CD4-positive, alpha-beta T cell (primary cell): ENCODE measurements at regions not wholly inside any gene's neighbourhood (a gene's known extent, or its start where the extent isn't known, plus 50 kb on each side); places are given as distances from the start of the nearest gene placed in this dataset.

Experiments
- ATAC-seq: fragments of 200-7000 bp; cut with Tn5 transposase; one replicate; pipeline ENCODE4 v1.10.0; 2022; ENCODE audit warnings: mild to moderate bottlenecking; ENCODE audit not compliant: poor library complexity
- CTCF ChIA-PET: fragments of 350-600 bp; sonication (Branson Sonifier 250); formaldehyde crosslinking; loops from one replicate; lab custom pipeline; 2021; ENCODE audit warnings: antibody characterized with exemption, inconsistent platforms; lab: Charles Lee
- POLR2A ChIA-PET: fragments of 350-600 bp; sonication (Branson Sonifier 250); formaldehyde crosslinking; loops from one replicate; lab custom pipeline; 2021; ENCODE audit warnings: antibody characterized with exemption, inconsistent platforms; lab: Charles Lee
- DNase-seq, 14 experiments: peaks; one replicate each; pipeline ENCODE4 v3.0.0-alpha.2; 2013 to 2020; ENCODE audit warnings: mixed read lengths in 2 of 14
- H3K27ac ChIP-seq, 2 donors: one replicate each; pipeline versions ENCODE4 v1.5.1 to v1.7.0; 2013; ENCODE audit warnings: low read length in 2 of 2, low read depth in 1 of 2, mild to moderate bottlenecking in 1 of 2
- H3K27me3 ChIP-seq, 2 experiments: 1 replicate in 1 of 2; 2 replicates in 1 of 2; pipeline versions ENCODE4 v1.6.1 to v1.7.0; 2013; ENCODE audit warnings: low read length in 2 of 2, control low read depth in 1 of 2, mild to moderate bottlenecking in 1 of 2, moderate library complexity in 1 of 2; ENCODE audit not compliant: insufficient read depth in 2 of 2, control insufficient read depth in 1 of 2
- H3K36me3 ChIP-seq: one replicate; pipeline ENCODE4 v1.6.1; 2013; ENCODE audit warnings: low read length, control low read depth; ENCODE audit not compliant: insufficient read depth
- H3K4me1 ChIP-seq: one replicate; pipeline ENCODE4 v1.6.1; 2013; ENCODE audit warnings: low read length, control low read depth; ENCODE audit not compliant: insufficient read depth
- H3K4me3 ChIP-seq: one replicate; pipeline ENCODE4 v1.5.1; 2013; ENCODE audit warnings: mild to moderate bottlenecking, low read length, moderate library complexity
- H3K9me3 ChIP-seq, 2 experiments: 1 replicate in 1 of 2; 2 replicates in 1 of 2; pipeline versions ENCODE4 v1.6.1 to v1.7.0; 2013; ENCODE audit warnings: low read length in 2 of 2, mild to moderate bottlenecking in 2 of 2, control low read depth in 1 of 2, moderate library complexity in 1 of 2; ENCODE audit not compliant: control insufficient read depth in 1 of 2, insufficient read depth in 1 of 2
- H3K27ac Mint-ChIP-seq: one replicate; pipeline ENCODE4 v1.8.0; 2020; ENCODE audit warnings: mixed read lengths
- H3K27me3 Mint-ChIP-seq: one replicate; pipeline ENCODE4 v1.8.0; 2021; ENCODE audit warnings: mixed read lengths
- H3K36me3 Mint-ChIP-seq: one replicate; pipeline ENCODE4 v1.8.0; 2021; ENCODE audit warnings: low read depth, mixed read lengths
- H3K4me1 Mint-ChIP-seq: one replicate; pipeline ENCODE4 v1.8.0; 2021; ENCODE audit warnings: low read depth, mixed read lengths
- H3K4me3 Mint-ChIP-seq: one replicate; pipeline ENCODE4 v1.8.0; 2020; ENCODE audit warnings: mild to moderate bottlenecking, mixed read lengths
- H3K9me3 Mint-ChIP-seq: one replicate; pipeline ENCODE4 v1.8.0; 2020; ENCODE audit warnings: mixed read lengths
- intact Hi-C, 2 experiments: fragments of 100-400 bp; cut with DNase I in 1 of 2; cut with micrococcal nuclease in 1 of 2; formaldehyde crosslinking; loops; one replicate each; pipeline versions ENCODE4 v1.15.1 to v1.9.0; 2023 to 2025; cut with DNase I, micrococcal nuclease
- TF ChIP-seq, protein P1 (sequence below): fragments of 200-600 bp; IDR thresholded peaks from one replicate; pipeline ENCODE4 v1.8.0; 2022; ENCODE audit warnings: antibody characterized with exemption, mild to moderate bottlenecking

DNA sequence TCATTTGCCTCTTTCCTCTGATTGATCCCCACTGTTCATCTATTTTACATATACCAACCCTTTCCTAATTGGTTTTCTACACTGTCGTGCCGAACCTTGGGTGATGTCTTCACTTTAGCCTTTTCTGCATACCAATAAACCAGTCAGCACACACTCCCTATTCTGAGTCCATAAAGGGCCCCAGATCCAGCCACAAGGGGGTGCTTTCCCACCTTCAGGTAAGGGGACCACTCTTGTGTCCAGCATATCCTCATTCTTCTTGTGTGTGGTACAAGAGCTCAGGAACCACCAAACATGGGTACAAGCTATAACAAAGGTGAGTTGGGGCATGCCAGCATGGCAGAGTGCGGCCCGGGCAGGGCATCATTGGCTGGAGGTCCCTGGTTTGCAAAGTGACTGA is 859.8 kb downstream of the FSCB start:
- Histone ChIP-seq H3K4me1 (no peaks in the 10 kb centered on the region), H3K9me3 (peaks cover 4 to 12% of the 10 kb centered on the region in 2 experiments), H3K27ac (no peak overlapping the region), H3K27me3 (no peaks in the 10 kb centered on the region), H3K4me3 (no peak overlapping the region), H3K36me3 (no peaks in the 10 kb centered on the region)
- Mint-ChIP-seq H3K4me1 (no peaks in the 10 kb centered on the region), H3K9me3 (peaks cover 13% of the 10 kb centered on the region), H3K27ac (no peak overlapping the region), H3K36me3 (no peaks in the 10 kb centered on the region), H3K27me3 (no peaks in the 10 kb centered on the region), H3K4me3 (no peak overlapping the region)
- ATAC-seq = no peak
- TF ChIP-seq, protein P1, sequence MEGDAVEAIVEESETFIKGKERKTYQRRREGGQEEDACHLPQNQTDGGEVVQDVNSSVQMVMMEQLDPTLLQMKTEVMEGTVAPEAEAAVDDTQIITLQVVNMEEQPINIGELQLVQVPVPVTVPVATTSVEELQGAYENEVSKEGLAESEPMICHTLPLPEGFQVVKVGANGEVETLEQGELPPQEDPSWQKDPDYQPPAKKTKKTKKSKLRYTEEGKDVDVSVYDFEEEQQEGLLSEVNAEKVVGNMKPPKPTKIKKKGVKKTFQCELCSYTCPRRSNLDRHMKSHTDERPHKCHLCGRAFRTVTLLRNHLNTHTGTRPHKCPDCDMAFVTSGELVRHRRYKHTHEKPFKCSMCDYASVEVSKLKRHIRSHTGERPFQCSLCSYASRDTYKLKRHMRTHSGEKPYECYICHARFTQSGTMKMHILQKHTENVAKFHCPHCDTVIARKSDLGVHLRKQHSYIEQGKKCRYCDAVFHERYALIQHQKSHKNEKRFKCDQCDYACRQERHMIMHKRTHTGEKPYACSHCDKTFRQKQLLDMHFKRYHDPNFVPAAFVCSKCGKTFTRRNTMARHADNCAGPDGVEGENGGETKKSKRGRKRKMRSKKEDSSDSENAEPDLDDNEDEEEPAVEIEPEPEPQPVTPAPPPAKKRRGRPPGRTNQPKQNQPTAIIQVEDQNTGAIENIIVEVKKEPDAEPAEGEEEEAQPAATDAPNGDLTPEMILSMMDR = no peak
- CTCF ChIA-PET = no interaction called here
- POLR2A ChIA-PET = no interaction called here
- intact Hi-C loops = no loop called here
- no peak for DNase-seq

- intact Hi-C loops = no loop called here
Measured at GRCh38 chr14:43640718-43641267, 866.3 kb downstream of the FSCB start.

DNA sequence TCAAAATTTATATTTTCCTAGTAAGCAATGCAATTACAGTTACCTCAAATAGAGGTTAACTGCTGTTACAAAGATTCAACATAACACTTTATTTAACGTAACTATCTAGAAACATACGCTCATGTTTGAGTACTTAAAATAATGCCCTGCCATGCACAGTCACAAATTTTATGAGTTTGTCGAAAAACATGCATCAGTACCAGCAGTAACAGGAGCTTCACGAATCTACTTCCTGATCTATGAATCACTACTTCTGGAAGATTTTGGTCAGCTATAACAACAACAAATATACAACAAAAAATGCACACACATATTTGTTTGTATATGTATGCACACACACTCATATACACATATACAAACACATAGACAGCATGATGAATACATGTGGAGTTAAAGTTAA is 881.8 kb downstream of the FSCB start:
- no peak overlapping the region for H3K4me3 Mint-ChIP-seq
- ATAC-seq (no peak), DNase-seq (no peak)
- H3K36me3 ChIP-seq = no peaks in the 10 kb centered on the region
- H3K4me3 ChIP-seq = no peak overlapping the region
- H3K27me3 Mint-ChIP-seq = no peaks in the 10 kb centered on the region
- intact Hi-C loops = no loop called here
- no peak overlapping the region for H3K27ac Mint-ChIP-seq
- no peaks in the 10 kb centered on the region for H3K36me3 Mint-ChIP-seq
- no peak overlapping the region for H3K27ac ChIP-seq
- no peaks in the 10 kb centered on the region for H3K9me3 Mint-ChIP-seq
- ChIA-PET CTCF (no interaction called here), POLR2A (no interaction called here)
- H3K27me3 ChIP-seq = no peaks in the 10 kb centered on the region
- H3K9me3 ChIP-seq = no peaks in the 10 kb centered on the region
- no peaks in the 10 kb centered on the region for H3K4me1 Mint-ChIP-seq
- H3K4me1 ChIP-seq = no peaks in the 10 kb centered on the region
- TF ChIP-seq, protein P1 = no peak

More at GRCh38 chr14:43640718-43641267, 866.3 kb downstream of the FSCB start:
- TF ChIP-seq, protein P1 = no peak
- no peak overlapping the region for H3K27ac Mint-ChIP-seq
- Histone ChIP-seq H3K9me3 (no peaks in the 10 kb centered on the region), H3K27ac (no peak overlapping the region), H3K4me1 (no peaks in the 10 kb centered on the region), H3K27me3 (no peaks in the 10 kb centered on the region), H3K36me3 (no peaks in the 10 kb centered on the region), H3K4me3 (no peak overlapping the region)
- peaks cover 5% of the 10 kb centered on the region for H3K9me3 Mint-ChIP-seq
- no peaks in the 10 kb centered on the region for H3K27me3 Mint-ChIP-seq
- H3K4me1 Mint-ChIP-seq = no peaks in the 10 kb centered on the region
- ChIA-PET CTCF (no interaction called here), POLR2A (no interaction called here)
- H3K36me3 Mint-ChIP-seq = no peaks in the 10 kb centered on the region
- no peak for ATAC-seq
- no peak for DNase-seq
- H3K4me3 Mint-ChIP-seq = no peak overlapping the region
